ACC112 (cell line): ENCODE measurements at regions not wholly inside any gene's neighbourhood (a gene's known extent, or its start where the extent isn't known, plus 50 kb on each side); places are given as distances from the start of the nearest gene placed in this dataset.
"Not testable (repeated sequence)": the region's sequence is repeated elsewhere in the genome, so short reads cannot be mapped to it uniquely, and the experiment has no call there.

Experiments used
- H2AFZ ChIP-seq: fragments of 200-600 bp; sonication (generic); one replicate; pipeline ENCODE4 v1.6.0; 2017; ENCODE audit warnings: antibody characterized with exemption, low read length; ENCODE audit not compliant: unreplicated experiment
- H3K27ac ChIP-seq: fragments of 200-600 bp; sonication (generic); 2 replicates; pipeline ENCODE4 v1.5.1; 2014; ENCODE audit warnings: low read depth, mild to moderate bottlenecking, antibody characterized with exemption, low read length, moderate library complexity
- H3K27me3 ChIP-seq: fragments of 200-600 bp; sonication (generic); 2 replicates; pipeline ENCODE4 v1.6.1; 2014; ENCODE audit warnings: mild to moderate bottlenecking, antibody characterized with exemption, low read length, moderate library complexity, mixed read lengths; ENCODE audit not compliant: insufficient read depth
- H3K36me3 ChIP-seq: fragments of 200-600 bp; sonication (generic); 2 replicates; pipeline ENCODE4 v1.6.1; 2016; ENCODE audit warnings: mild to moderate bottlenecking, antibody characterized with exemption, low read length, moderate library complexity, mixed read lengths; ENCODE audit not compliant: insufficient read depth
- H3K4me1 ChIP-seq: fragments of 200-600 bp; sonication (generic); one replicate; pipeline ENCODE4 v1.6.1; 2016; ENCODE audit warnings: low read length, mixed read lengths; ENCODE audit not compliant: insufficient read depth, unreplicated experiment, control insufficient read depth
- H3K4me3 ChIP-seq: fragments of 200-600 bp; sonication (generic); 2 replicates; pipeline ENCODE4 v1.5.1; 2014; ENCODE audit warnings: mild to moderate bottlenecking, low read depth, low read length
- H3K79me2 ChIP-seq: fragments of 200-600 bp; sonication (generic); one replicate; pipeline ENCODE4 v1.6.0; 2016; ENCODE audit warnings: low read length; ENCODE audit not compliant: control insufficient read depth, unreplicated experiment, insufficient read depth

DNA sequence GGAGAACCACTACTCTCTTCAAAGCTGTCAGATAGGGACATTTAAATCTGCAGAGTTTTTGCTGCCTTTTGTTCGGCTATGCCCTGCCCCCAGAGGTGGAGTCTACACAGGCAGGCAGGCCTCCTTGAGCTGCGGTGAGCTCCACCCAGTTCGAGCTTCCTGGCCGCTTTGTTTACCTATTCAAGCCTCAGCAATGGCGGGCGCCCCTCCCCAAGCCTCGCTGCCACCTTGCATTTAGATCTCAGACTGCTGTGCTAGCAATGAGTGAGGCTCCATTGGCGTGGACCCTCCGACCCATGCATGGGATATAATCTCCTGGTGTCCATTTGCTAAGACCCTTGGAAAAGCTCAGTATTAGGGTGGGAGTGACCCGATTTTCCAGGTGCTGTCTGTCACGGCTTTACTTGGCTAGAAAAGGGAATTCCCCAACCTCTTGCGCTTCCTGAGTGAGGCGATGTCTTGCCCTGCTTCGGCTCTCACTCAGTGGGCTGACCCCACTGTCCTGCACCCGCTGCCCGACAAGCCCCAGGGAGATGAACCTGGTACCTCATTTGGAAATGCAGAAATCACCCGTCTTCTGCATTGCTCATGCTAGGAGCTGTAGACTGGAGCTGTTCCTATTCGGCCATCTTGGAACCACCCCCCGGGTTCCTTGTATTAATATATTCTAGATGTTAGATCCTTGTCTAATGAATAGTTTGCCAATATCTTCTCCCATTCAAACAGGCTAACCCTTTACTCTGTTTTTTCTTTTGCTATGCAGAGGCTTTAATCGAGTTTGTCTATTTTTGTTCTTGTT lies 113.8 kb downstream of the COX7C start:
- not testable (repeated sequence) for H3K27ac ChIP-seq, H3K79me2 ChIP-seq, H3K4me1 ChIP-seq, H3K36me3 ChIP-seq, H2AFZ ChIP-seq, H3K4me3 ChIP-seq, H3K27me3 ChIP-seq

- no peaks in the 10 kb centered on the region for H3K79me2 ChIP-seq
Measured at GRCh38 chr5:86735370-86735769, 117.6 kb downstream of the COX7C start.

GRCh38 chr5:86737579-86737978 lies 119.8 kb downstream of the COX7C start:
- H3K79me2 ChIP-seq, result no peaks in the 10 kb centered on the region
- no peaks in the 10 kb centered on the region for H3K27me3 ChIP-seq
- H3K36me3 ChIP-seq, result no peaks in the 10 kb centered on the region
- no peaks in the 10 kb centered on the region for H3K4me1 ChIP-seq
- H2AFZ ChIP-seq, result no peak overlapping the region
- H3K4me3 ChIP-seq, result no peak overlapping the region
- H3K27ac ChIP-seq, result no peak overlapping the region

More at GRCh38 chr5:86735370-86735769, 117.6 kb downstream of the COX7C start:
- Histone ChIP-seq H3K27ac (no peak overlapping the region), H2AFZ (no peak overlapping the region), H3K36me3 (no peaks in the 10 kb centered on the region), H3K27me3 (no peaks in the 10 kb centered on the region), H3K4me3 (no peak overlapping the region), H3K4me1 (no peaks in the 10 kb centered on the region)

DNA sequence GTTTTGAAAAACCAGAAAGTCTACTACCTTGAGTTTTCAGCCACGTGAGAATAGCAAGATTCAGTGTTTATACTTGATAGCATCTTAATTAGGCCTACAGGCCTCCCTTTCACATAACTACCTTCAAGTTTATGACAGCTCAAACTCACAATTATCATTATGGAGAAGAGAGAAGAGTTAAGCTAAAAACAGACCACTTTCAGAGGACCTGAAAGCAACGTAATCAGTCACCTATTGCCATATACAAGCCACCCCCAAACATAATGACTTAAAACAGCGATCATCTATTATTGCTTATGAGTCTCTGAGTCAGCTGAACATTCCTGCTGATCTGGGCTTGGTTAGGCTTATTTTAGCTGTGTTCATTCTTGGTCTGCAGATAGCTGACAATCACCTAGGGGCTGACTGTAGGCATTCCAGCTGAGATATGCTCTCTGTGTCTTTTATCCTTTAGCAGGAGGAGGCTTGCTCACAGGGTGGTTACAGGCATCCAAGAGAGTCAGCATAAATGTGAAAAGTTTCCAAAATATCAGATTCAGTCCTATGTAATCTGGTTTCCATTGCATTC lies 130.9 kb downstream of the COX7C start:
- Histone ChIP-seq H3K4me3 (no peak overlapping the region), H3K27me3 (no peaks in the 10 kb centered on the region), H2AFZ (no peak overlapping the region), H3K79me2 (no peaks in the 10 kb centered on the region), H3K36me3 (no peaks in the 10 kb centered on the region), H3K27ac (no peak overlapping the region), H3K4me1 (no peaks in the 10 kb centered on the region)

DNA sequence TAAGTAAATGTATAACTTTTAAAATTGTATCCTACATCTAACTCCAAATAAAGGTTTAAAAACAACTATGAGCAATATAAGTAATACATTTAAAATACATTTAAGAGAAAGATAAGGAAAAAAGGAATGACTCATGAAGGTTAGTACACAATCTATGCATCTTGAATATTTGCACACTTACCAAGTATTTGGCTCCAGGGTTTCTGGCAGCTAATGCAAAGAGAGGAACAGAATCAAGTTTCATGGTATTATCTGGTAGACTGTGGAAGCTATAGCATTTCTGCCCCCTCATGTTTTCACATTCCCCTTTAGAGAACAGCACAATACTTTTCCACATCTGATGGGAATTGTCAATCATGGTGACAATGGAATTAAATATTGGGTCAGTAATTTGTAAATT lies 132.1 kb downstream of the COX7C start:
- Histone ChIP-seq H2AFZ (no peak overlapping the region), H3K4me1 (no peaks in the 10 kb centered on the region), H3K36me3 (no peaks in the 10 kb centered on the region), H3K27ac (no peak overlapping the region), H3K79me2 (no peaks in the 10 kb centered on the region), H3K27me3 (no peaks in the 10 kb centered on the region), H3K4me3 (no peak overlapping the region)

GRCh38 chr5:86756839-86757238 lies 139.1 kb downstream of the COX7C start:
- H3K79me2 ChIP-seq, result no peaks in the 10 kb centered on the region
- no peaks in the 10 kb centered on the region for H3K36me3 ChIP-seq
- H3K4me1 ChIP-seq, result no peaks in the 10 kb centered on the region
- H3K27me3 ChIP-seq, result no peaks in the 10 kb centered on the region
- H3K4me3 ChIP-seq, result no peak overlapping the region
- no peak overlapping the region for H3K27ac ChIP-seq
- H2AFZ ChIP-seq, result no peak overlapping the region

DNA sequence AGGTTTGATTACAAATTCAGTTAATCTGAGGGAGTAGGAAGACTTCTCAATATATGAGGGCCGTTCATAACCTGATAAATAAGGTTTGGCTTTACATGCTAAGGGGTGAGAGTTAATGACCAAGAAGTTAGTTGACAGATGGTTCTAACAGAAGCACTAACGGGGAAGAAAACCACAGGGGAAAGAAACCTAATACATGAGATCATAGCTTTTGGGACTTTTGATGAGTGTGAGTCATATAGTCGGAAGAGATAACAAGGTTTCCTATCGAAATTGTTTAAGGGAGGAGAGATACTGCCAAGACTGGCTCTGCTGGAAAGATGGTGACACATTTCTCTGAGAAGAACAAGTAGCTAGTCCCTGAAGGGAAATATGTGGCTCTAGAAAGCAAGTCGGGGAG lies 140.1 kb downstream of the COX7C start:
- no peak overlapping the region for H3K27ac ChIP-seq
- H2AFZ ChIP-seq, result no peak overlapping the region
- no peaks in the 10 kb centered on the region for H3K4me1 ChIP-seq
- no peak overlapping the region for H3K4me3 ChIP-seq
- H3K79me2 ChIP-seq, result no peaks in the 10 kb centered on the region
- H3K36me3 ChIP-seq, result no peaks in the 10 kb centered on the region
- no peaks in the 10 kb centered on the region for H3K27me3 ChIP-seq

DNA sequence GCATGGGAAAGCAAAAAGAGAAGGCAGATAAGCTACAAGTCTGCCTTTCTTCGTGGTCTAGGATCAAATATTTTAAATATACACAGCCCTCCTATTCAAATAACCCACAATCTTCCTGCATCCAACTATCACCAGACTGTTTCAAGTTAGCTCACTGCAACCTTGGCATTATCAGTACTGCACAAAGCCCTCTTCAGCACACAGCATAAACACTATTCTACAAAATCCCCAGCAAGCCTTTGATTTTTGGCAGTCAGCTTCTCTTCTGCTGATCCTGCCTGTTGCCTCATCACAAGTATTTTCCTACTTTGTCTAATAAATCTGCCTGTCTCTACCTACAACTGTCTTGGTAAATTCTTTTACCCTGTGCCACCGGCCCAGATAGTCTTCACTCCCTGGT lies 142.9 kb downstream of the COX7C start:
- H2AFZ ChIP-seq, result no peak overlapping the region
- no peaks in the 10 kb centered on the region for H3K79me2 ChIP-seq
- no peak overlapping the region for H3K27ac ChIP-seq
- no peaks in the 10 kb centered on the region for H3K27me3 ChIP-seq
- no peaks in the 10 kb centered on the region for H3K36me3 ChIP-seq
- H3K4me1 ChIP-seq, result no peaks in the 10 kb centered on the region
- H3K4me3 ChIP-seq, result no peak overlapping the region

- no peaks in the 10 kb centered on the region for H3K4me1 ChIP-seq
- no peak overlapping the region for H3K27ac ChIP-seq
- H3K4me3 ChIP-seq, result no peak overlapping the region
- no peaks in the 10 kb centered on the region for H3K79me2 ChIP-seq
- no peaks in the 10 kb centered on the region for H3K27me3 ChIP-seq
- H2AFZ ChIP-seq, result no peak overlapping the region
- H3K36me3 ChIP-seq, result no peaks in the 10 kb centered on the region
Measured at GRCh38 chr5:86763929-86764328, 146.2 kb downstream of the COX7C start.

GRCh38 chr5:86765778-86766502 lies 148.2 kb downstream of the COX7C start:
- H3K27ac ChIP-seq, result no peak overlapping the region
- H2AFZ ChIP-seq, result no peak overlapping the region
- H3K4me1 ChIP-seq, result no peaks in the 10 kb centered on the region
- no peaks in the 10 kb centered on the region for H3K27me3 ChIP-seq
- no peak overlapping the region for H3K4me3 ChIP-seq
- no peaks in the 10 kb centered on the region for H3K79me2 ChIP-seq
- H3K36me3 ChIP-seq, result no peaks in the 10 kb centered on the region
